ENCODE measurements at regions not wholly inside any gene's neighbourhood (a gene's known extent, or its start where the extent isn't known, plus 50 kb on each side); places are given as distances from the start of the nearest gene placed in this dataset.

DNA sequence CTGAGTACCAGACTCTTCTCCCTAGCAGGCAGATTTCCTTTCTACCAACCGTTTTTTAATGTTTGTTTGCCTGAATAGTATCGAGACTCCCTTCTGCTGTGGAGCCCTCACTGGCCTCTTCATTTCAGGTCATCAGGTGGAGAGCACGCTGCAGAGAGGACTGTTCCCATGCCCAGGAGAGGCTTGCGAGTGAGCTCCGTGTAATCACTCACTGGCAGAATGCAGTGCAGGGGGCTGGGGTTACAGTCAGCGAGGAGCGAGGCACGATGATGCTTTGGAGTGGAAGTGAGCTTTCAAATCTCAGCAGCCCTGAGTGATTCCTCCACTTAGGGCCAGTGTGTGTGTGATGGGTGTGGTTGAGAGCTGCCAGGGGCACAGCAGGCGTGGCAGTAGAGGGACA, 385.2 kb downstream of the SHQ1 start:
- H3K27me3 ChIP-seq (ENCODE audit: insufficient read depth) = peaks cover 66% of the 10 kb centered on the region
- no peak for DNase-seq
- H3K79me2 ChIP-seq (ENCODE audit: insufficient read depth) = no peaks in the 10 kb centered on the region
- no peaks in the 10 kb centered on the region for H3K9me3 ChIP-seq
- no peak overlapping the region for H3K4me3 ChIP-seq (ENCODE audit: low read depth in 2 of 2, low read length in 1 of 2)
- H3K9me2 ChIP-seq = no peaks in the 10 kb centered on the region
- H4K20me1 ChIP-seq (ENCODE audit: insufficient read depth) = no peaks in the 10 kb centered on the region
- no peaks in the 10 kb centered on the region for H3F3A ChIP-seq (replicated peaks; ENCODE audit: insufficient read depth)
- POLR2A ChIA-PET = no interaction called here
- WGBS (ENCODE audit: low lambda C conversion rate) = 55% methylated on average over 8 of the region's 9 CpGs
- H3K9ac ChIP-seq = no peak overlapping the region
- H2AFZ ChIP-seq (ENCODE audit: low read depth) = no peak overlapping the region
- CTCF ChIA-PET = interaction anchor here (1.0 kb wide), 1 partner anchor 46 kb away, joined by 3 read pairs; no protein-coding TSS in a partner anchor
- H3K36me3 ChIP-seq (replicated peaks in 1 of 2; ENCODE audit: control insufficient read depth in 1 of 2, insufficient read depth in 2 of 2, low read length in 1 of 2) = no peaks in the 10 kb centered on the region
- no peak overlapping the region for H3K4me2 ChIP-seq
- no peak overlapping the region for H3K27ac ChIP-seq (ENCODE audit: low read depth in 2 of 2, low read length in 1 of 2)
- H3K4me1 ChIP-seq (ENCODE audit: control insufficient read depth in 1 of 2, insufficient read depth in 2 of 2, low read depth in 1 of 2, low read length in 1 of 2) = no peaks in the 10 kb centered on the region; a peak in 1 of 4 replicates
- TF ChIP-seq SIN3A (IDR thresholded peaks at IDR 0.05; ENCODE audit: borderline replicate concordance, low read depth, low read length) (no peak), RAD21 (IDR thresholded peaks at IDR 0.05; ENCODE audit: low read length) (no peak), RCOR1 (IDR thresholded peaks at IDR 0.05; ENCODE audit: low read length) (no peak), EP300 (IDR thresholded peaks at IDR 0.05; ENCODE audit: borderline replicate concordance in 1 of 2, low read depth in 1 of 2, low read length in 1 of 2) (no peak), SMC3 (IDR thresholded peaks at IDR 0.05; ENCODE audit: low read depth, low read length) (no peak)
- TF ChIP-seq, protein P1, sequence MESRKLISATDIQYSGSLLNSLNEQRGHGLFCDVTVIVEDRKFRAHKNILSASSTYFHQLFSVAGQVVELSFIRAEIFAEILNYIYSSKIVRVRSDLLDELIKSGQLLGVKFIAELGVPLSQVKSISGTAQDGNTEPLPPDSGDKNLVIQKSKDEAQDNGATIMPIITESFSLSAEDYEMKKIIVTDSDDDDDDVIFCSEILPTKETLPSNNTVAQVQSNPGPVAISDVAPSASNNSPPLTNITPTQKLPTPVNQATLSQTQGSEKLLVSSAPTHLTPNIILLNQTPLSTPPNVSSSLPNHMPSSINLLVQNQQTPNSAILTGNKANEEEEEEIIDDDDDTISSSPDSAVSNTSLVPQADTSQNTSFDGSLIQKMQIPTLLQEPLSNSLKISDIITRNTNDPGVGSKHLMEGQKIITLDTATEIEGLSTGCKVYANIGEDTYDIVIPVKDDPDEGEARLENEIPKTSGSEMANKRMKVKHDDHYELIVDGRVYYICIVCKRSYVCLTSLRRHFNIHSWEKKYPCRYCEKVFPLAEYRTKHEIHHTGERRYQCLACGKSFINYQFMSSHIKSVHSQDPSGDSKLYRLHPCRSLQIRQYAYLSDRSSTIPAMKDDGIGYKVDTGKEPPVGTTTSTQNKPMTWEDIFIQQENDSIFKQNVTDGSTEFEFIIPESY (IDR thresholded peaks at IDR 0.05; ENCODE audit: borderline replicate concordance, low read depth) = no peak

DNA sequence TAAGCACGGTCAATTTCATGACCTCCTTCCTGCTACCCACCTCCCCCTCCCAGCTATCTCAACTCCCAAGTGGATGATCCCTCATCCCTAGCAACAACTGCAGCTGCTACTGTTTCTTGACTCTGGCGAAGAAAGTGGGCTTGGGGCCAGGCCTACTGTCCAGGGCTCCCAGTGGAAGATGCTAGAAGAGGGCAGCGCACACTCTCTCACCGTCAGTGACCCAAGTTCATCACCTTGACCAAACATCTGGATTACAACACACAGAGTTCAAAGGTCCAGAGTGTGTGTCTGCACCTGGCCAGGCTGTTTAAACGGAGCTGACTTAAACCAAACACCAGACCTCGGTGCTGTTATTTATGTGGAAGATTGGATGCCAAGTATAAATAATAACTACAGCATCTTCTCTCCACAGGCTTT, 385.6 kb downstream of the SHQ1 start:
- H3K36me3 ChIP-seq (replicated peaks in 1 of 2; ENCODE audit: control insufficient read depth in 1 of 2, insufficient read depth in 2 of 2, low read length in 1 of 2) = no peaks in the 10 kb centered on the region
- no peaks in the 10 kb centered on the region for H3K9me3 ChIP-seq
- no peaks in the 10 kb centered on the region for H3F3A ChIP-seq (replicated peaks; ENCODE audit: insufficient read depth)
- ChIA-PET CTCF (interaction anchor here (1.0 kb wide), 1 partner anchor 46 kb away, joined by 3 read pairs; no protein-coding TSS in a partner anchor), POLR2A (no interaction called here)
- TF ChIP-seq MAX (IDR thresholded peaks at IDR 0.05; ENCODE audit: low read depth) = no peak
- no peak for TF ChIP-seq CTCF (IDR thresholded peaks at IDR 0.05)
- TF ChIP-seq FOXJ3 (CRISPR knock-in tag; IDR thresholded peaks at IDR 0.05) = no peak
- no peak for TF ChIP-seq NRF1 (IDR thresholded peaks at IDR 0.05; ENCODE audit: low read depth, low read length)
- TF ChIP-seq RCOR1 (IDR thresholded peaks at IDR 0.05; ENCODE audit: low read length) = no peak
- no peak for TF ChIP-seq JUND (IDR thresholded peaks at IDR 0.05)
- no peak overlapping the region for H3K9ac ChIP-seq
- H3K9me2 ChIP-seq = no peaks in the 10 kb centered on the region
- H3K4me1 ChIP-seq (ENCODE audit: control insufficient read depth in 1 of 2, insufficient read depth in 2 of 2, low read depth in 1 of 2, low read length in 1 of 2) = no peaks in the 10 kb centered on the region; a peak in 1 of 4 replicates
- no peak overlapping the region for H3K27ac ChIP-seq (ENCODE audit: low read depth in 2 of 2, low read length in 1 of 2)
- no peak overlapping the region for H3K4me3 ChIP-seq (ENCODE audit: low read depth in 2 of 2, low read length in 1 of 2)
- H3K79me2 ChIP-seq (ENCODE audit: insufficient read depth) = no peaks in the 10 kb centered on the region
- H2AFZ ChIP-seq (ENCODE audit: low read depth) = no peak overlapping the region
- no peak for DNase-seq
- no peak overlapping the region for H3K4me2 ChIP-seq
- WGBS (ENCODE audit: low lambda C conversion rate) = 84% methylated on average over 6 of the region's 6 CpGs
- no peaks in the 10 kb centered on the region for H4K20me1 ChIP-seq (ENCODE audit: insufficient read depth)
- peaks cover 67% of the 10 kb centered on the region for H3K27me3 ChIP-seq (ENCODE audit: insufficient read depth)
